ENCODE measurements at regions not wholly inside any gene's neighbourhood (a gene's known extent, or its start where the extent isn't known, plus 50 kb on each side); places are given as distances from the start of the nearest gene placed in this dataset.
A peak's percentile ranks its signal among the peaks of the same experiment; 100 is the strongest.

- H3K9me3 ChIP-seq (ENCODE audit: control insufficient read depth in 4 of 4, insufficient read depth in 3 of 4, low read length in 3 of 4): no peaks in the 10 kb centered on the region
- H3K27ac ChIP-seq (ENCODE audit: low read depth in 1 of 2, low read length in 1 of 2): no peak overlapping the region
- no peak overlapping the region for H3K9ac ChIP-seq (ENCODE audit: insufficient read depth in 1 of 2, low read length in 2 of 2)
- ATAC-seq (ENCODE audit: insufficient read depth, low FRiP score) (no peak), DNase-seq (no peak)
- no peaks in the 10 kb centered on the region for H3K4me1 ChIP-seq (ENCODE audit: control insufficient read depth in 5 of 5, insufficient read depth in 5 of 5, low read length in 5 of 5)
- no peaks in the 10 kb centered on the region for H3K27me3 ChIP-seq (ENCODE audit: control insufficient read depth in 3 of 3, insufficient read depth in 3 of 3, low read length in 2 of 3)
- TF ChIP-seq CTCF (IDR thresholded peaks at IDR 0.05; ENCODE audit: control extremely low read depth, extremely low read depth): no peak
- no peaks in the 10 kb centered on the region for H3K36me3 ChIP-seq (ENCODE audit: control insufficient read depth in 4 of 4, insufficient read depth in 4 of 4, low read length in 4 of 4)
- WGBS, 2 donors: 92 to 96% methylated on average over 7 of the region's 7 CpGs
- no peak overlapping the region for H3K4me3 ChIP-seq
Measured at GRCh38 chr4:187109636-187110035, 386.0 kb upstream of the FAT1 start.

GRCh38 chr4:187118166-187118565 lies 394.5 kb upstream of the FAT1 start:
- no peaks in the 10 kb centered on the region for H3K9me3 ChIP-seq (ENCODE audit: control insufficient read depth in 4 of 4, insufficient read depth in 3 of 4, low read length in 3 of 4)
- H3K27ac ChIP-seq (ENCODE audit: low read depth in 1 of 2, low read length in 1 of 2): no peak overlapping the region
- H3K27me3 ChIP-seq (ENCODE audit: control insufficient read depth in 3 of 3, insufficient read depth in 3 of 3, low read length in 2 of 3): no peaks in the 10 kb centered on the region
- 81 to 88% methylated on average over 4 of the region's 4 CpGs for WGBS, 2 donors
- H3K9ac ChIP-seq (ENCODE audit: insufficient read depth in 1 of 2, low read length in 2 of 2): no peak overlapping the region
- ATAC-seq (ENCODE audit: insufficient read depth, low FRiP score): no peak
- no peak for DNase-seq
- H3K4me1 ChIP-seq (ENCODE audit: control insufficient read depth in 5 of 5, insufficient read depth in 5 of 5, low read length in 5 of 5): peaks cover 0 to 6% (median 0%) of the 10 kb centered on the region in 5 donors
- H3K36me3 ChIP-seq (ENCODE audit: control insufficient read depth in 4 of 4, insufficient read depth in 4 of 4, low read length in 4 of 4): no peaks in the 10 kb centered on the region
- no peak for TF ChIP-seq CTCF (IDR thresholded peaks at IDR 0.05; ENCODE audit: control extremely low read depth, extremely low read depth)
- H3K4me3 ChIP-seq: no peak overlapping the region

- H3K9ac ChIP-seq (ENCODE audit: insufficient read depth in 1 of 2, low read length in 2 of 2): no peak overlapping the region
- no peaks in the 10 kb centered on the region for H3K36me3 ChIP-seq (ENCODE audit: control insufficient read depth in 4 of 4, insufficient read depth in 4 of 4, low read length in 4 of 4)
- no peaks in the 10 kb centered on the region for H3K9me3 ChIP-seq (ENCODE audit: control insufficient read depth in 4 of 4, insufficient read depth in 3 of 4, low read length in 3 of 4)
- ATAC-seq (ENCODE audit: insufficient read depth, low FRiP score) (no peak), DNase-seq (no peak)
- H3K27ac ChIP-seq (ENCODE audit: low read depth in 1 of 2, low read length in 1 of 2): no peak overlapping the region
- TF ChIP-seq CTCF (IDR thresholded peaks at IDR 0.05; ENCODE audit: control extremely low read depth, extremely low read depth): no peak
- no peak overlapping the region for H3K4me3 ChIP-seq
- WGBS, 2 donors: 85 to 91% methylated on average over 1 of the region's 1 CpG
- H3K4me1 ChIP-seq (ENCODE audit: control insufficient read depth in 5 of 5, insufficient read depth in 5 of 5, low read length in 5 of 5): peaks cover 0 to 6% (median 0%) of the 10 kb centered on the region in 5 donors
- H3K27me3 ChIP-seq (ENCODE audit: control insufficient read depth in 3 of 3, insufficient read depth in 3 of 3, low read length in 2 of 3): no peaks in the 10 kb centered on the region
Measured at GRCh38 chr4:187118602-187119120, 395.0 kb upstream of the FAT1 start.

- no peak for TF ChIP-seq CTCF (IDR thresholded peaks at IDR 0.05; ENCODE audit: control extremely low read depth, extremely low read depth)
- no peak for ATAC-seq (ENCODE audit: insufficient read depth, low FRiP score)
- Histone ChIP-seq H3K4me3 (no peak overlapping the region), H3K9me3 (ENCODE audit: control insufficient read depth in 4 of 4, insufficient read depth in 3 of 4, low read length in 3 of 4) (no peaks in the 10 kb centered on the region), H3K36me3 (ENCODE audit: control insufficient read depth in 4 of 4, insufficient read depth in 4 of 4, low read length in 4 of 4) (no peaks in the 10 kb centered on the region), H3K27ac (ENCODE audit: low read depth in 1 of 2, low read length in 1 of 2) (no peak overlapping the region), H3K9ac (ENCODE audit: insufficient read depth in 1 of 2, low read length in 2 of 2) (no peak overlapping the region), H3K4me1 (ENCODE audit: control insufficient read depth in 5 of 5, insufficient read depth in 5 of 5, low read length in 5 of 5) (peaks cover 0 to 14% (median 0%) of the 10 kb centered on the region in 5 donors), H3K27me3 (ENCODE audit: control insufficient read depth in 3 of 3, insufficient read depth in 3 of 3, low read length in 2 of 3) (no peaks in the 10 kb centered on the region)
- DNase-seq: peak; percentile 61 to 74 (median 66)
- 81 to 88% methylated on average over 12 of the region's 12 CpGs for WGBS, 2 donors
Measured at GRCh38 chr4:187124331-187124730, 400.7 kb upstream of the FAT1 start.
